ENCODE measurements at regions not wholly inside any gene's neighbourhood (a gene's known extent, or its start where the extent isn't known, plus 50 kb on each side); places are given as distances from the start of the nearest gene placed in this dataset.

DNA sequence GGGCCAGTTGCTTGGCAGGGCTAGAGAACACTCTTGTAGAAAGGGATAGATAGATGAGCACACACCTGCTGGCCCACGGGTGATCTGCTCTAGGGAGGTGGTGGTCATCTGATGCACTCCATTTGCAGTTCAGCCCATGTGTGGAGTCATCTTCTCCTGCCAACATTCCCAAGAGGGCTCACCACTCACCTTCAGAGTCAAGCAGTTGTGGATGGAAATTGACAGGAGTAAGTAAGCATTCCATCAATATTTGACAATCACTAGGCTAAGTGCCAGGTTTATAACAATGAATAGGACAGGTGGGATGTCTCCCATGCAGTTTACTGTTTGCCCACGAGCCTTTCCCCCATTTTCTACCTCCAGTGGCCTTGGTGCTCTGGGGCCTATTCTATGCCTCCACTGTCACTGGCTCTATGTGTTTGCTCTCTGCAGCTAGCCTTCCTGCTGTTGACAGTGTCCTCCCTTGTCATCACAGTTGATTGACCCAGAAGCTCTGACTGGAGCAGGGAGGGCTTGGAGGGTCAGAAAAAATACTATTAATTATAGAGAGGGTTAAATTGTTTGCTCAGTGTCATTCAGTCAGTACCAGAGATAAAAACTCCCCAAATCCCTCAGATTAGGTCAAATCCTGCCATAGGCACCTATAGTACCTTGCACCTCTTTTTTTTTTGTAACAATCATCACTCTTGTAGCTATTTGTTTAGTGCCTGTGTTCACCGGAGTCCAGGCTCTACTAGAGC lies 134.6 kb upstream of the PZP start:
- no peak for TF ChIP-seq POLR2A (IDR thresholded peaks at IDR 0.05)
- TF ChIP-seq, protein P1, sequence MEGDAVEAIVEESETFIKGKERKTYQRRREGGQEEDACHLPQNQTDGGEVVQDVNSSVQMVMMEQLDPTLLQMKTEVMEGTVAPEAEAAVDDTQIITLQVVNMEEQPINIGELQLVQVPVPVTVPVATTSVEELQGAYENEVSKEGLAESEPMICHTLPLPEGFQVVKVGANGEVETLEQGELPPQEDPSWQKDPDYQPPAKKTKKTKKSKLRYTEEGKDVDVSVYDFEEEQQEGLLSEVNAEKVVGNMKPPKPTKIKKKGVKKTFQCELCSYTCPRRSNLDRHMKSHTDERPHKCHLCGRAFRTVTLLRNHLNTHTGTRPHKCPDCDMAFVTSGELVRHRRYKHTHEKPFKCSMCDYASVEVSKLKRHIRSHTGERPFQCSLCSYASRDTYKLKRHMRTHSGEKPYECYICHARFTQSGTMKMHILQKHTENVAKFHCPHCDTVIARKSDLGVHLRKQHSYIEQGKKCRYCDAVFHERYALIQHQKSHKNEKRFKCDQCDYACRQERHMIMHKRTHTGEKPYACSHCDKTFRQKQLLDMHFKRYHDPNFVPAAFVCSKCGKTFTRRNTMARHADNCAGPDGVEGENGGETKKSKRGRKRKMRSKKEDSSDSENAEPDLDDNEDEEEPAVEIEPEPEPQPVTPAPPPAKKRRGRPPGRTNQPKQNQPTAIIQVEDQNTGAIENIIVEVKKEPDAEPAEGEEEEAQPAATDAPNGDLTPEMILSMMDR (IDR thresholded peaks at IDR 0.05) = no peak
